ENCODE measurements at regions not wholly inside any gene's neighbourhood (a gene's known extent, or its start where the extent isn't known, plus 50 kb on each side); places are given as distances from the start of the nearest gene placed in this dataset.
"Not testable (repeated sequence)": the region's sequence is repeated elsewhere in the genome, so short reads cannot be mapped to it uniquely, and the experiment has no call there.

GRCh38 chr1:60940685-60941084 lies 141.7 kb upstream of the NFIA start:
- H3K4me1 Mint-ChIP-seq = peaks cover 76% of the 10 kb centered on the region
- CTCF ChIA-PET; H3K27ac Mint-ChIP-seq; H3K36me3 Mint-ChIP-seq; DNase-seq (ENCODE audit: low spot score); ATAC-seq; POLR2A ChIA-PET; H3K9me3 Mint-ChIP-seq; H3K4me3 Mint-ChIP-seq: not testable (repeated sequence)
- peaks cover 16% of the 10 kb centered on the region for H3K27me3 Mint-ChIP-seq (ENCODE audit: low read depth)

- TF ChIP-seq SOX15 (CRISPR knock-in tag; IDR thresholded peaks at IDR 0.05) (no peak), NR3C1 (CRISPR knock-in tag; conservative IDR thresholded peaks at IDR 0.05; ENCODE audit: low read depth) (no peak), ZNF138 (CRISPR knock-in tag; conservative IDR thresholded peaks at IDR 0.05) (no peak)
- DNase-seq (ENCODE audit: low spot score) (no peak), ATAC-seq (no peak)
- no peaks in the 10 kb centered on the region for H3K36me3 Mint-ChIP-seq
- H3K4me3 Mint-ChIP-seq = no peak overlapping the region
- CTCF ChIA-PET = no interaction called here
- no peak overlapping the region for H3K27ac Mint-ChIP-seq
- H3K4me1 Mint-ChIP-seq = peaks cover 65% of the 10 kb centered on the region
- POLR2A ChIA-PET = no interaction called here
- 0 out of 2 replicates have a peak, but pooled peaks cover 3% of the 10 kb centered on the region for H3K9me3 Mint-ChIP-seq
- H3K27me3 Mint-ChIP-seq (ENCODE audit: low read depth) = peaks cover 16% of the 10 kb centered on the region
These were observed 144.6 kb upstream of the NFIA start for GRCh38 chr1:60937720-60938119.

- H3K9me3 Mint-ChIP-seq = 0 out of 2 replicates have a peak, but pooled peaks cover 3% of the 10 kb centered on the region
- H3K27me3 Mint-ChIP-seq (ENCODE audit: low read depth) = peaks cover 16% of the 10 kb centered on the region
- H3K36me3 Mint-ChIP-seq = no peaks in the 10 kb centered on the region
- no peak overlapping the region for H3K27ac Mint-ChIP-seq
- H3K4me3 Mint-ChIP-seq = no peak overlapping the region
- TF ChIP-seq SP1 (CRISPR knock-in tag; conservative IDR thresholded peaks at IDR 0.05) (no peak), TP53 (CRISPR knock-in tag; IDR thresholded peaks at IDR 0.05) (no peak), ZNF263 (CRISPR knock-in tag; IDR thresholded peaks at IDR 0.05; ENCODE audit: low read depth) (no peak), ZNF138 (CRISPR knock-in tag; conservative IDR thresholded peaks at IDR 0.05) (no peak), ZNF532 (CRISPR knock-in tag; IDR thresholded peaks at IDR 0.05; ENCODE audit: borderline replicate concordance) (no peak), ARID4B (CRISPR knock-in tag; IDR thresholded peaks at IDR 0.05; ENCODE audit: borderline replicate concordance) (no peak), RELA (CRISPR knock-in tag; IDR thresholded peaks at IDR 0.05; ENCODE audit: borderline replicate concordance) (no peak), ZNF232 (CRISPR knock-in tag; IDR thresholded peaks at IDR 0.05) (no peak), ZBTB21 (CRISPR knock-in tag; IDR thresholded peaks at IDR 0.05; ENCODE audit: borderline replicate concordance) (no peak), KAT7 (CRISPR knock-in tag; IDR thresholded peaks at IDR 0.05; ENCODE audit: borderline replicate concordance) (no peak), USF1 (CRISPR knock-in tag; IDR thresholded peaks at IDR 0.05) (no peak)
- ChIA-PET POLR2A (interaction anchor here (0.5 kb wide), 1 partner anchor 152 kb away, joined by 3 read pairs; no protein-coding TSS in a partner anchor), CTCF (no interaction called here)
- DNase-seq (ENCODE audit: low spot score) = no peak
- H3K4me1 Mint-ChIP-seq = peaks cover 55% of the 10 kb centered on the region
- ATAC-seq = no peak
These were observed 145.6 kb upstream of the NFIA start for GRCh38 chr1:60936591-60937342.
